SK-N-SH (cell line): ENCODE measurements at regions not wholly inside any gene's neighbourhood (a gene's known extent, or its start where the extent isn't known, plus 50 kb on each side); places are given as distances from the start of the nearest gene placed in this dataset.

ENCODE experiments used
- CTCF ChIA-PET: fragments of 300-600, 350-600 bp; formaldehyde crosslinking; extraction: SDS; loops from one replicate; lab custom pipeline; 2021; lab: Yijun Ruan, JAX
- POLR2A ChIA-PET: fragments of 350-600 bp; sonication (Branson Sonifier 250); formaldehyde crosslinking; extraction: SDS; loops from one replicate; lab custom pipeline; 2020; ENCODE audit warnings: antibody characterized with exemption, inconsistent platforms; lab: Yijun Ruan, JAX
- DNase-seq: peaks from one replicate; pipeline ENCODE4 v3.0.0; 2012
- H2AFZ ChIP-seq: fragments of 200-600 bp; sonication (generic); 2 replicates; pipeline ENCODE4 v1.8.1; 2016; ENCODE audit warnings: antibody characterized with exemption, mild to moderate bottlenecking, low read depth
- H3F3A ChIP-seq: fragments of 200-600 bp; sonication (generic); replicated peaks from 2 replicates; pipeline ENCODE3; 2016; ENCODE audit warnings: antibody characterized with exemption, mild to moderate bottlenecking; ENCODE audit not compliant: insufficient read depth
- H3K27ac ChIP-seq, 2 experiments: fragments of 200-500 bp in 1 of 2; fragments of 200-600 bp in 1 of 2; sonication (Bioruptor generic) in 1 of 2; sonication (generic), shearing (Covaris generic) in 1 of 2; 2 replicates each; pipeline versions ENCODE4 v1.5.1 to v1.6.1; 2014 to 2016; ENCODE audit warnings: low read depth in 2 of 2, inconsistent platforms in 1 of 2, low read length in 1 of 2, mild to moderate bottlenecking in 1 of 2, mixed read lengths in 1 of 2
- H3K27me3 ChIP-seq: fragments of 200-600 bp; sonication (generic), shearing (Covaris generic); 2 replicates; pipeline ENCODE4 v1.6.1; 2016; ENCODE audit warnings: mixed run types; ENCODE audit not compliant: insufficient read depth
- H3K36me3 ChIP-seq, 2 experiments: fragments of 200-500 bp in 1 of 2; fragments of 200-600 bp in 1 of 2; sonication (Bioruptor generic) in 1 of 2; sonication (generic) in 1 of 2; replicated peaks in 1 of 2; 2 replicates each; pipeline versions ENCODE3 to v1.5.1; 2014 to 2016; ENCODE audit warnings: low read length in 1 of 2, mild to moderate bottlenecking in 1 of 2; ENCODE audit not compliant: insufficient read depth in 2 of 2, control insufficient read depth in 1 of 2
- H3K4me1 ChIP-seq, 2 experiments: fragments of 200-500 bp in 1 of 2; fragments of 200-600 bp in 1 of 2; sonication (Bioruptor generic) in 1 of 2; sonication (generic), shearing (Covaris generic) in 1 of 2; 2 replicates each; pipeline versions ENCODE4 v1.5.1 to v1.6.1; 2014 to 2016; ENCODE audit warnings: low read depth in 1 of 2, low read length in 1 of 2, mixed run types in 1 of 2; ENCODE audit not compliant: insufficient read depth in 2 of 2, control insufficient read depth in 1 of 2
- H3K4me2 ChIP-seq: fragments of 200-600 bp; sonication (generic), shearing (Covaris generic); 2 replicates; pipeline ENCODE4 v1.6.1; 2017; ENCODE audit warnings: mixed run types
- H3K4me3 ChIP-seq, 2 experiments: fragments of 200-500 bp in 1 of 2; fragments of 200-600 bp in 1 of 2; sonication (Bioruptor generic) in 1 of 2; sonication (generic), shearing (Covaris generic) in 1 of 2; 2 replicates each; pipeline versions ENCODE4 v1.5.1 to v1.8.1; 2014 to 2016; ENCODE audit warnings: low read depth in 2 of 2, inconsistent platforms in 1 of 2, low read length in 1 of 2, mild to moderate bottlenecking in 1 of 2, mixed read lengths in 1 of 2, moderate library complexity in 1 of 2
- H3K79me2 ChIP-seq: fragments of 200-600 bp; sonication (generic); 2 replicates; pipeline ENCODE4 v1.8.1; 2017; ENCODE audit warnings: mild to moderate bottlenecking; ENCODE audit not compliant: insufficient read depth
- H3K9ac ChIP-seq: fragments of 200-600 bp; sonication (generic); 2 replicates; pipeline ENCODE4 v1.6.1; 2017; ENCODE audit warnings: mixed run types
- H3K9me2 ChIP-seq: fragments of 200-600 bp; sonication (generic); 2 replicates; pipeline ENCODE4 v1.6.1; 2017; ENCODE audit warnings: mixed run types
- H3K9me3 ChIP-seq: fragments of 200-600 bp; sonication (generic); 2 replicates; pipeline ENCODE4 v1.6.1; 2017; ENCODE audit warnings: mixed run types, mild to moderate bottlenecking, moderate library complexity
- H4K20me1 ChIP-seq: fragments of 200-600 bp; sonication (generic); 2 replicates; pipeline ENCODE4 v1.6.1; 2017; ENCODE audit warnings: mild to moderate bottlenecking, mixed run types; ENCODE audit not compliant: insufficient read depth
- CHD2 ChIP-seq: fragments of 150-350 bp; IDR thresholded peaks from 2 replicates; pipeline ENCODE4 v1.6.1; 2018; ENCODE audit warnings: low read length; ENCODE audit not compliant: partially characterized antibody
- CTCF ChIP-seq: fragments of 200-600 bp; sonication (generic); IDR thresholded peaks from 2 replicates; pipeline ENCODE4 v1.6.1; 2017; ENCODE audit warnings: antibody characterized with exemption, mild to moderate bottlenecking, moderate library complexity
- EP300 ChIP-seq, 2 experiments: IDR thresholded peaks; 2 replicates each; pipeline versions ENCODE4 v1.4.0 to v1.6.1; 2012; ENCODE audit warnings: borderline replicate concordance in 1 of 2, low read depth in 1 of 2, low read length in 1 of 2
- EZH2phosphoT487 ChIP-seq: fragments of 200-600 bp; sonication (generic); IDR thresholded peaks from 2 replicates; pipeline ENCODE4 v1.6.1; 2017; ENCODE audit warnings: low read depth, mixed run types, mild to moderate bottlenecking, antibody characterized with exemption, moderate library complexity, borderline replicate concordance
- FOXJ3 ChIP-seq: sonication (generic); formaldehyde crosslinking; IDR thresholded peaks from 2 replicates; pipeline ENCODE4 v1.5.1; 2020; ENCODE audit warnings: mild to moderate bottlenecking, missing genetic modification reagents
- MAX ChIP-seq: IDR thresholded peaks from 2 replicates; pipeline ENCODE4 v1.4.0; 2012; ENCODE audit warnings: low read depth
- MXI1 ChIP-seq: IDR thresholded peaks from 2 replicates; pipeline ENCODE4 v1.6.1; 2012; ENCODE audit warnings: mild to moderate bottlenecking, low read depth, low read length, improper control_type of control experiment
- NFIC ChIP-seq: IDR thresholded peaks from 2 replicates; pipeline ENCODE4 v1.4.0; 2012; ENCODE audit warnings: borderline replicate concordance
- PBX3 ChIP-seq: IDR thresholded peaks from 2 replicates; pipeline ENCODE4; 2012
- POLR2AphosphoS5 ChIP-seq: IDR thresholded peaks from 2 replicates; pipeline ENCODE4 v1.6.1; 2012; ENCODE audit warnings: low read depth, low read length
- SIN3A ChIP-seq: IDR thresholded peaks from 2 replicates; pipeline ENCODE4 v1.6.1; 2012; ENCODE audit warnings: low read depth, mild to moderate bottlenecking, low read length, moderate library complexity, borderline replicate concordance
- TEAD4 ChIP-seq: IDR thresholded peaks from 2 replicates; pipeline ENCODE4 v1.4.0; 2012; ENCODE audit warnings: mild to moderate bottlenecking, borderline replicate concordance; ENCODE audit not compliant: insufficient read depth
- YY1 ChIP-seq: IDR thresholded peaks from 2 replicates; pipeline ENCODE4 v1.4.0; 2012; ENCODE audit warnings: low read depth, mild to moderate bottlenecking
- ZBTB33 ChIP-seq: IDR thresholded peaks from 2 replicates; pipeline ENCODE4 v1.4.0; 2012; ENCODE audit warnings: low read depth, borderline replicate concordance
- WGBS: methylation state at CpG from one replicate; pipeline ENCODE4 v1.1.6; 2017; ENCODE audit warnings: low lambda C conversion rate; 5-methylcytosine and 5-hydroxymethylcytosine counted together

- no peaks in the 10 kb centered on the region for H4K20me1 ChIP-seq
- H3F3A ChIP-seq, result no peaks in the 10 kb centered on the region
- no peak overlapping the region for H3K4me3 ChIP-seq
- ChIA-PET CTCF (interaction anchor here (1.0 to 1.4 kb wide), 3 partner anchors 9 to 33 kb away, joined by 3 to 4 read pairs (median 3); no protein-coding TSS in a partner anchor), POLR2A (no interaction called here)
- H3K9me2 ChIP-seq, result no peaks in the 10 kb centered on the region
- no peak for DNase-seq
- 15% methylated on average over 1 of the region's 1 CpG for WGBS
- TF ChIP-seq ZBTB33 (no peak), FOXJ3 (CRISPR knock-in tag) (no peak), EZH2phosphoT487 (no peak), EP300 (IDR thresholded peaks at IDR 0.05; ENCODE audit: borderline replicate concordance in 1 of 2, low read depth in 1 of 2, low read length in 1 of 2) (no peak), POLR2AphosphoS5 (no peak), CHD2 (no peak), CTCF (no peak), TEAD4 (no peak), MXI1 (no peak), NFIC (no peak), SIN3A (no peak), PBX3 (no peak), YY1 (no peak), MAX (no peak)
- no peak overlapping the region for H2AFZ ChIP-seq
- no peak overlapping the region for H3K4me2 ChIP-seq
- H3K36me3 ChIP-seq, result no peaks in the 10 kb centered on the region
- H3K9ac ChIP-seq, result no peak overlapping the region
- H3K27ac ChIP-seq, result no peak overlapping the region
- H3K27me3 ChIP-seq, result no peaks in the 10 kb centered on the region
- H3K4me1 ChIP-seq, result no peaks in the 10 kb centered on the region; a peak in 1 of 4 replicates
- H3K9me3 ChIP-seq, result no peaks in the 10 kb centered on the region
- no peaks in the 10 kb centered on the region for H3K79me2 ChIP-seq
Observed at GRCh38 chr16:66058832-66059231, 307.7 kb upstream of the CDH5 start.
